Thyroid gland (tissue), 4 donors: ENCODE measurements at regions not wholly inside any gene's neighbourhood (a gene's known extent, or its start where the extent isn't known, plus 50 kb on each side); places are given as distances from the start of the nearest gene placed in this dataset.

Experiments used
- CTCF ChIP-seq, 6 experiments: fragments of 200-600 bp in 3 of 6; fragments of 450-650 bp in 3 of 6; sonication (generic) in 3 of 6; IDR thresholded peaks; one replicate each; pipeline ENCODE4 v1.5.1; 2016 to 2019; ENCODE audit warnings: antibody characterized with exemption in 6 of 6, mild to moderate bottlenecking in 2 of 6, inconsistent platforms in 1 of 6, moderate library complexity in 1 of 6
- POLR2A ChIP-seq, 2 donors: fragments of 450-650 bp; IDR thresholded peaks; one replicate each; pipeline ENCODE4 v1.6.1; 2017; ENCODE audit warnings: antibody characterized with exemption in 2 of 2, mild to moderate bottlenecking in 2 of 2, moderate library complexity in 1 of 2

DNA sequence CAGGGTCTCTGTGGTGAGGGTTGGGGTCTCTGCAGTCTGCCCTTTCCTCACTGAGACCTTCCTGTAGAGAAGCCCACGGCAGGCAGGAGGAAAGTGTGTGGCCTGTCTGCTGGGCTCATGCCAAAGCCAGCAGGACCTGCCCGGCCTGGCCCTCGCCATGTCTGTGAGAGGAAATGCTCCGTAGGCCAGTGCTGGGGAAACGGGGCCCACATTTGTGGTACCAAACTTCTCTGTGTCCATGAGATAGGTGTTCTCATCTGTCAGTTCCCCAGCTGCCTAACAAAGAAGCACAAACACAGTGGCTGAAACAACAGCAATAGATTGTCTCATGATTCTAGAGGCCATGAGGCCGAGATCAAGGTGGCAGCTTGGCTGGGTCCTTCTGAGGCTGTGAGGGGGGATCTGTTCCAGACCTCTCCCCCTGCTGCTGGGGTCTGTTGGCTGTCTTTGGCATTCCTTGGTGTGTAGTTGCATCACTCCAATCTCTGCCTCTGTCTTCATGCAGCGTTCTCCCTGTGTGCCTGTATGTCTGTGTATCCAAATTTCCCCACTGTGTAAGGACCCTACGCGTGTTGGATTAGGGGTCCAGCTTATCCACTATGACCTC, 772.5 kb downstream of the TBC1D22A start:
- TF ChIP-seq CTCF (IDR thresholded peaks at IDR 0.05), result no peak
- TF ChIP-seq POLR2A (IDR thresholded peaks at IDR 0.05), result no peak
